ENCODE measurements at regions not wholly inside any gene's neighbourhood (a gene's known extent, or its start where the extent isn't known, plus 50 kb on each side); places are given as distances from the start of the nearest gene placed in this dataset.

DNA sequence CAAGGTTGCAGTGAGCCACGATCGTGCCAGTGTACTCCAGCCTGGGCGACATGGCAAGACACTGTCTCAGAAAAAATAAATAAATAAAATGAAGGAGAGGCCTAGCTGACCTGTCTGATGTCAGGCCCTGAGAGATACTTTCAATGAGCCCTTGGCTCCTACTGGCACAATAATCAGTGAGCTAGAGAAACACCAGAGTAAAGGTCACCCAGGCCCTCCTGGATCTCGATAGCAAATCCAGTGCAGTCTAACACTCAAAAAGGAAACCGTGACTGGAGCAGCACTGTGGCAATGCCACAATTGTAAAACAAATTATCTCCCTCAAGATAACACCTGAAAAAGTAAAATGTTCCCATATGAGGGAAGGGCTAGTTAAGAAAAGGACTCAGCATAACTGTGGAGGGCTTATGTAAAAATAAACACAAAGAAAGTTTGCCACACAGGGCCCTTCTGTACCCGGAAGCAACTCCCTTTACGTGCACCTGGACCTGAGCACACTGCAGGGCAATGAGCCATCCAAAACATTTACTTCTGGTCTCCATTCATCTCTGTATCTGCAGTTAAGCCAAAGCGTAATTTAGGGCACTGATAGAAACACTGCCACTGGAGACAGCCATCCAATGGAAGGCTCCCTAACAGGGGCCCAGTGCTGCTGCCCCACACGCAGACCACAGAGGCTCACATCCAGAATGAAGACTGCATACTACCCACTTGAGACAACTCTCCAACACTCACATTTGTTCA, 293.1 kb upstream of the HSFY2 start:
- CTCF ChIA-PET = no interaction called here
- no peak for DNase-seq (ENCODE audit: low read depth, low spot score)
- no peak overlapping the region for H3K4me3 ChIP-seq (ENCODE audit: low read depth, low read length)
- POLR2A ChIA-PET = no interaction called here
- no peak for TF ChIP-seq CTCF (IDR thresholded peaks at IDR 0.05; ENCODE audit: insufficient read depth, low read length, missing control alignments)

- no peak for DNase-seq (ENCODE audit: low read depth, low spot score)
- no peak for TF ChIP-seq CTCF (IDR thresholded peaks at IDR 0.05; ENCODE audit: insufficient read depth, low read length, missing control alignments)
- ChIA-PET POLR2A (no interaction called here), CTCF (no interaction called here)
- no peak overlapping the region for H3K4me3 ChIP-seq (ENCODE audit: low read depth, low read length)
Observed at GRCh38 chrY:19065119-19065518, 291.6 kb upstream of the HSFY2 start.

DNA sequence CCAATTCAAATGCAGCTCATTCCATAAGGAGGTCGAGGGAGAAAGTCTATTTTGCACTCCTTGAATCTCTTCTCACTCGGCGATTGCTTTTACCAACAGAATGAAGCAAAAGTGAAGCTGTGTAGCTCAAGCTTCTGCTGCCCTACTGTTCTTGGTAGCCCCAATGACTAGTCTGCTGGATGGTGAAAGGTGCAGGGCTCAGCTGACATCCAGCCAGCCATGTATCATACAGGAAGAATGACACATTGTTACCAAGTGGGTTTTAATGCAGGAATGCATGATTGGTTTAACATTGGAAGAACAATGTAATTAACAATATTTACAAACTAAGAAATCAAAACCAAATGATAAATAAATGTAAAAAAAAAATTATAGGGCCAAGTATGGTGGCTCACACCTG, 286.2 kb upstream of the HSFY2 start:
- ChIA-PET POLR2A (no interaction called here), CTCF (no interaction called here)
- no peak overlapping the region for H3K4me3 ChIP-seq (ENCODE audit: low read depth, low read length)
- no peak for TF ChIP-seq CTCF (IDR thresholded peaks at IDR 0.05; ENCODE audit: insufficient read depth, low read length, missing control alignments)
- no peak for DNase-seq (ENCODE audit: low read depth, low spot score)

DNA sequence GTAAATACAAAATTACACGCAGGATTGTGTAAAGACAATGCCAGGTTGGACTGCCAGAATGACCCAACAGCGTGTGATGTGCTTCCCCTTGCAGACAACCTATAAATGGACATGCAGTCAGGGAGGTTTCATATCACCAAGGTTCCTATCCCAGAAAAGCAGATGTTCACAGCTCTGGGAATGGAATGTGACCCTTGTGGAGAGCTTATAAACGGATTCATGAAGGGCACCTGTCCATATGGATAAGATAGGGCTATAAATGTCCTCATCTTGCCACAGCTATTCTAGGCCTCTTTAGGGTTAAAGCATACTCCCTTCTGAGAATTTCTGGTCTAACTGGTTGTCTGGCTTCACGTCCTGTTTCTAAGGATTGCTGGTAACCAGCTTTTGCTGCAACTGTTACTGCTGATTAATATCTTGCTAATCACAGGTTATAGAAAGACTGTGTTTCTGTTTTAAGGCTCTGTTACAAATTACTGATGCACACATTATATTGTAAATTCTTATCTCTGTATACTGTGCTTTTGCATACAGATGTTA, 285.4 kb upstream of the HSFY2 start:
- no peak for TF ChIP-seq CTCF (IDR thresholded peaks at IDR 0.05; ENCODE audit: insufficient read depth, low read length, missing control alignments)
- ChIA-PET CTCF (no interaction called here), POLR2A (no interaction called here)
- DNase-seq (ENCODE audit: low read depth, low spot score) = no peak
- H3K4me3 ChIP-seq (ENCODE audit: low read depth, low read length) = no peak overlapping the region

- no peak for TF ChIP-seq CTCF (IDR thresholded peaks at IDR 0.05; ENCODE audit: insufficient read depth, low read length, missing control alignments)
- ChIA-PET CTCF (no interaction called here), POLR2A (no interaction called here)
- no peak for DNase-seq (ENCODE audit: low read depth, low spot score)
- no peak overlapping the region for H3K4me3 ChIP-seq (ENCODE audit: low read depth, low read length)
Observed at GRCh38 chrY:19056138-19056469, 282.6 kb upstream of the HSFY2 start.

DNA sequence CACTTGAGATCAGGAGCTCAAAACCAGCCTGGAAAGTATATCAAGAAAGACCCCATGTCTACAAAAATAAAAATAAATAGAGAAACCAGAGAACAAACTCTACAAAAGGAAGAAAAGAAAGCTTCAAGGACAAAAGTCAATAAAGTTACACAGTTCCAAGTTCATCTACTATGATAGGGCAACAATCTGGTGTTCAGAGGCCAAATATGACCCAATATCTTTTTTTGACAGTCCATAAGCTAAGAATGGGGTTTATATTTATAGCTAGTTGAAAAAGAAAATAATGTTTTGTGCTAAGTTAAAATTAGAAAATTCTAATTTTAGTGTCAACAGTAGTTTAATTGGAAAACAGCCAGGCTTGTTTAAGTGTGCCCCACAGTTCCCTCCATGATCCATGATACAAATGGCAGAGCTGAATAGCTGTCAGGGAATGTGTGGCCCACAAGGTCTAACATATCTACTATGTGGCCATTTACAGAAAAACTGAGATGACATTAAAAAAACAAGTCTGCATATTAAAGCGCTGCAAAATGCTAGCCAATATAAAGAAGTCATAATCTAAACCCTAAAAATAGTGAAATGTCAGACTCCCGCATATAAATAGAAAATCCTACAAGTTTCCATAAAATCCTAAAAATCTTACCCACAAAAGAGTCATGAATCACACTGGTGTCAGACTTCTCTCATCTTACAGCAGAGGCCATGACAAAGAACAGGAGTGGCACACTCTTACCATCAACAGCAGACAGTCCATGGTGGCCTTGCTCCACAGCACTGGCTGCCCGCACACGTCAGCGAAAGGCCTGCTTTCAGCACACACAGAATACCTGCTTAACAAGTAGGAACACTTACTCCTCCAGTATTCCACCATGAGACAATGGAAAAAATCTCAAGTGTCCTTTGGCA, 281.9 kb upstream of the HSFY2 start:
- ChIA-PET CTCF (no interaction called here), POLR2A (no interaction called here)
- no peak for DNase-seq (ENCODE audit: low read depth, low spot score)
- H3K4me3 ChIP-seq (ENCODE audit: low read depth, low read length) = no peak overlapping the region
- no peak for TF ChIP-seq CTCF (IDR thresholded peaks at IDR 0.05; ENCODE audit: insufficient read depth, low read length, missing control alignments)
